ENCODE measurements at regions not wholly inside any gene's neighbourhood (a gene's known extent, or its start where the extent isn't known, plus 50 kb on each side); places are given as distances from the start of the nearest gene placed in this dataset.

- TF ChIP-seq, protein P1, sequence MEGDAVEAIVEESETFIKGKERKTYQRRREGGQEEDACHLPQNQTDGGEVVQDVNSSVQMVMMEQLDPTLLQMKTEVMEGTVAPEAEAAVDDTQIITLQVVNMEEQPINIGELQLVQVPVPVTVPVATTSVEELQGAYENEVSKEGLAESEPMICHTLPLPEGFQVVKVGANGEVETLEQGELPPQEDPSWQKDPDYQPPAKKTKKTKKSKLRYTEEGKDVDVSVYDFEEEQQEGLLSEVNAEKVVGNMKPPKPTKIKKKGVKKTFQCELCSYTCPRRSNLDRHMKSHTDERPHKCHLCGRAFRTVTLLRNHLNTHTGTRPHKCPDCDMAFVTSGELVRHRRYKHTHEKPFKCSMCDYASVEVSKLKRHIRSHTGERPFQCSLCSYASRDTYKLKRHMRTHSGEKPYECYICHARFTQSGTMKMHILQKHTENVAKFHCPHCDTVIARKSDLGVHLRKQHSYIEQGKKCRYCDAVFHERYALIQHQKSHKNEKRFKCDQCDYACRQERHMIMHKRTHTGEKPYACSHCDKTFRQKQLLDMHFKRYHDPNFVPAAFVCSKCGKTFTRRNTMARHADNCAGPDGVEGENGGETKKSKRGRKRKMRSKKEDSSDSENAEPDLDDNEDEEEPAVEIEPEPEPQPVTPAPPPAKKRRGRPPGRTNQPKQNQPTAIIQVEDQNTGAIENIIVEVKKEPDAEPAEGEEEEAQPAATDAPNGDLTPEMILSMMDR (IDR thresholded peaks at IDR 0.05; ENCODE audit: poor library complexity): no peak
- TF ChIP-seq EZH2 (IDR thresholded peaks at IDR 0.05; ENCODE audit: borderline replicate concordance): no peak
- TF ChIP-seq EZH2phosphoT487 (IDR thresholded peaks at IDR 0.05; ENCODE audit: low read depth, severe bottlenecking, unreplicated experiment): no peak
Measured at GRCh38 chr9:71571186-71571585, 197.1 kb downstream of the CEMIP2 start.

Measured in hepatocyte (in vitro differentiated cells).